Endothelial cell (in vitro differentiated cells): ENCODE measurements at regions not wholly inside any gene's neighbourhood (a gene's known extent, or its start where the extent isn't known, plus 50 kb on each side); places are given as distances from the start of the nearest gene placed in this dataset.
"Not testable (repeated sequence)": the region's sequence is repeated elsewhere in the genome, so short reads cannot be mapped to it uniquely, and the experiment has no call there.

Experiments used
- DNase-seq: peaks from one replicate; pipeline ENCODE4 v3.0.0; 2021; ENCODE audit warnings: low spot score
- H3K27ac Mint-ChIP-seq: one replicate; pipeline ENCODE4 v1.8.0; 2021; ENCODE audit warnings: mixed read lengths, inconsistent platforms; ENCODE audit not compliant: unreplicated experiment
- H3K27me3 Mint-ChIP-seq: one replicate; pipeline ENCODE4 v1.8.0; 2021; ENCODE audit warnings: mild to moderate bottlenecking, moderate library complexity, mixed read lengths, inconsistent platforms; ENCODE audit not compliant: unreplicated experiment
- H3K36me3 Mint-ChIP-seq: one replicate; pipeline ENCODE4 v1.8.0; 2021; ENCODE audit warnings: mild to moderate bottlenecking, low read depth, mixed read lengths, inconsistent platforms; ENCODE audit not compliant: unreplicated experiment
- H3K4me1 Mint-ChIP-seq: one replicate; pipeline ENCODE4 v1.8.0; 2021; ENCODE audit warnings: mild to moderate bottlenecking, mixed read lengths, inconsistent platforms; ENCODE audit not compliant: unreplicated experiment
- H3K4me3 Mint-ChIP-seq: one replicate; pipeline ENCODE4 v1.8.0; 2021; ENCODE audit warnings: mild to moderate bottlenecking, mixed read lengths, inconsistent platforms; ENCODE audit not compliant: unreplicated experiment
- H3K9me3 Mint-ChIP-seq: one replicate; pipeline ENCODE4 v1.8.0; 2021; ENCODE audit warnings: mixed read lengths, inconsistent platforms; ENCODE audit not compliant: unreplicated experiment
- TF ChIP-seq, protein P1 (sequence below): fragments of 200-600 bp; sonication (generic); IDR thresholded peaks from one replicate; pipeline ENCODE4 v1.5.0; 2021; ENCODE audit warnings: antibody characterized with exemption; ENCODE audit not compliant: unreplicated experiment

DNA sequence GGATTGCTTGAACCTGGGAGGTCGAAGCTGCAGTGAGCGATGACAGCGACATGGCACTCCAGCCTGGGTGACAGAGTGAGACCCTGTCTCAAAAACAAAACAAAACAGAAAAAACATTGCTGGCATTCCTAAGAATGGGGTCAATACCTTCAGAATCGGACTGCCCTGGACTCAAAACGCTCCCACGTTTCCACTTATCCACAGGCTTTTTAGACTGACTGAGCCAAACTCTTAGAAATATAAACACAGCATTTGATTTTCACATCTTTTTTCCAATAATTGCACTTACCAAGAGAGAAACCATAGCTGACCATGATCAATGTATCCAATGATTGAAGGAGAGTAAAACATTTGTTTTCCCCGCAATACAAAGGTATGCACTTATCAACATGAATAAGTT is 59.5 kb upstream of the CUX1 start:
- no peak overlapping the region for H3K4me3 Mint-ChIP-seq
- H3K27ac Mint-ChIP-seq, result no peak overlapping the region
- no peaks in the 10 kb centered on the region for H3K36me3 Mint-ChIP-seq
- no peaks in the 10 kb centered on the region for H3K27me3 Mint-ChIP-seq
- DNase-seq, result no peak
- no peaks in the 10 kb centered on the region for H3K9me3 Mint-ChIP-seq
- TF ChIP-seq, protein P1, sequence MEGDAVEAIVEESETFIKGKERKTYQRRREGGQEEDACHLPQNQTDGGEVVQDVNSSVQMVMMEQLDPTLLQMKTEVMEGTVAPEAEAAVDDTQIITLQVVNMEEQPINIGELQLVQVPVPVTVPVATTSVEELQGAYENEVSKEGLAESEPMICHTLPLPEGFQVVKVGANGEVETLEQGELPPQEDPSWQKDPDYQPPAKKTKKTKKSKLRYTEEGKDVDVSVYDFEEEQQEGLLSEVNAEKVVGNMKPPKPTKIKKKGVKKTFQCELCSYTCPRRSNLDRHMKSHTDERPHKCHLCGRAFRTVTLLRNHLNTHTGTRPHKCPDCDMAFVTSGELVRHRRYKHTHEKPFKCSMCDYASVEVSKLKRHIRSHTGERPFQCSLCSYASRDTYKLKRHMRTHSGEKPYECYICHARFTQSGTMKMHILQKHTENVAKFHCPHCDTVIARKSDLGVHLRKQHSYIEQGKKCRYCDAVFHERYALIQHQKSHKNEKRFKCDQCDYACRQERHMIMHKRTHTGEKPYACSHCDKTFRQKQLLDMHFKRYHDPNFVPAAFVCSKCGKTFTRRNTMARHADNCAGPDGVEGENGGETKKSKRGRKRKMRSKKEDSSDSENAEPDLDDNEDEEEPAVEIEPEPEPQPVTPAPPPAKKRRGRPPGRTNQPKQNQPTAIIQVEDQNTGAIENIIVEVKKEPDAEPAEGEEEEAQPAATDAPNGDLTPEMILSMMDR, result no peak
- no peaks in the 10 kb centered on the region for H3K4me1 Mint-ChIP-seq

GRCh38 chr7:101758519-101758918 is 58.9 kb upstream of the CUX1 start:
- not testable (repeated sequence) for H3K4me1 Mint-ChIP-seq, H3K9me3 Mint-ChIP-seq, H3K27ac Mint-ChIP-seq, H3K36me3 Mint-ChIP-seq, DNase-seq, H3K27me3 Mint-ChIP-seq, H3K4me3 Mint-ChIP-seq

- Mint-ChIP-seq H3K4me3 (no peak overlapping the region), H3K27ac (no peak overlapping the region), H3K27me3 (no peaks in the 10 kb centered on the region), H3K9me3 (no peaks in the 10 kb centered on the region), H3K36me3 (no peaks in the 10 kb centered on the region), H3K4me1 (peaks cover 3% of the 10 kb centered on the region)
- no peak for DNase-seq
- TF ChIP-seq, protein P1, result no peak
These were observed 53.2 kb upstream of the CUX1 start for GRCh38 chr7:101764221-101764620.

GRCh38 chr7:101767544-101767943 is 49.9 kb upstream of the CUX1 start:
- H3K36me3 Mint-ChIP-seq, result no peaks in the 10 kb centered on the region

More at GRCh38 chr7:101767544-101767943, 49.9 kb upstream of the CUX1 start:
- H3K9me3 Mint-ChIP-seq, result no peaks in the 10 kb centered on the region
- H3K4me1 Mint-ChIP-seq, result peaks cover 9% of the 10 kb centered on the region
- no peak overlapping the region for H3K27ac Mint-ChIP-seq
- TF ChIP-seq, protein P1, result no peak
- peaks cover 2% of the 10 kb centered on the region for H3K27me3 Mint-ChIP-seq
- no peak for DNase-seq
- H3K4me3 Mint-ChIP-seq, result no peak overlapping the region
